Prostate gland (tissue), 2 donors: ENCODE measurements at regions not wholly inside any gene's neighbourhood (a gene's known extent, or its start where the extent isn't known, plus 50 kb on each side); places are given as distances from the start of the nearest gene placed in this dataset.

Experiments
- POLR2A ChIP-seq: fragments of 450-650 bp; IDR thresholded peaks from one replicate; pipeline ENCODE4 v1.6.1; 2016; ENCODE audit warnings: antibody characterized with exemption, mild to moderate bottlenecking
- POLR2AphosphoS5 ChIP-seq: sonication (generic); formaldehyde crosslinking; IDR thresholded peaks from one replicate; pipeline ENCODE4 v1.6.1; 2017; ENCODE audit warnings: antibody characterized with exemption
- TF ChIP-seq, protein P1 (sequence below), 4 experiments: fragments of 200-600 bp in 2 of 4; fragments of 450-650 bp in 2 of 4; sonication (generic) in 2 of 4; IDR thresholded peaks; 1 replicate in 3 of 4; 2 replicates in 1 of 4; pipeline ENCODE4 v1.5.1; 2016 to 2019; ENCODE audit warnings: antibody characterized with exemption in 4 of 4, mild to moderate bottlenecking in 2 of 4, moderate library complexity in 2 of 4

DNA sequence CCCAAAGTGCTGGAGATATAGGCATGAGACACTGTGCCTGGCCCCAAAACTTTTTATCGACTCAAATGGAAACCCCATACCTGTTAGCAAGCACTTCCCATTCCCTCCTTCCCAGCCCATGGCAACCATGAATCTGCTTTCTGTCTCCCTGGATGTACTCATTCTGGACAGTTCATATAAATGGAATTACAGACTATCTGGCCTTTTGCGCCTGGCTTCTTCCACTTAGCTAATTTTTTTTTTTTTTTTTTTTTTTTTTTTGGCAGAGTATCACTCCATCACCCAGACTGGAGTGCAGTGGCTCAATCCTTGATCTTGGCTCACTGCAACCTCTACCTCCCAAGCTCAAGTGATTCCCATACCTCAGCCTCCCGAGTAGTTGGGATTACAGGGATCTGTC is 134.5 kb upstream of the MED13L start:
- TF ChIP-seq POLR2AphosphoS5, result no peak
- TF ChIP-seq, protein P1, sequence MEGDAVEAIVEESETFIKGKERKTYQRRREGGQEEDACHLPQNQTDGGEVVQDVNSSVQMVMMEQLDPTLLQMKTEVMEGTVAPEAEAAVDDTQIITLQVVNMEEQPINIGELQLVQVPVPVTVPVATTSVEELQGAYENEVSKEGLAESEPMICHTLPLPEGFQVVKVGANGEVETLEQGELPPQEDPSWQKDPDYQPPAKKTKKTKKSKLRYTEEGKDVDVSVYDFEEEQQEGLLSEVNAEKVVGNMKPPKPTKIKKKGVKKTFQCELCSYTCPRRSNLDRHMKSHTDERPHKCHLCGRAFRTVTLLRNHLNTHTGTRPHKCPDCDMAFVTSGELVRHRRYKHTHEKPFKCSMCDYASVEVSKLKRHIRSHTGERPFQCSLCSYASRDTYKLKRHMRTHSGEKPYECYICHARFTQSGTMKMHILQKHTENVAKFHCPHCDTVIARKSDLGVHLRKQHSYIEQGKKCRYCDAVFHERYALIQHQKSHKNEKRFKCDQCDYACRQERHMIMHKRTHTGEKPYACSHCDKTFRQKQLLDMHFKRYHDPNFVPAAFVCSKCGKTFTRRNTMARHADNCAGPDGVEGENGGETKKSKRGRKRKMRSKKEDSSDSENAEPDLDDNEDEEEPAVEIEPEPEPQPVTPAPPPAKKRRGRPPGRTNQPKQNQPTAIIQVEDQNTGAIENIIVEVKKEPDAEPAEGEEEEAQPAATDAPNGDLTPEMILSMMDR (IDR thresholded peaks at IDR 0.05), result no peak
- no peak for TF ChIP-seq POLR2A
